NCI-H2029 (cell line): ENCODE measurements at regions not wholly inside any gene's neighbourhood (a gene's known extent, or its start where the extent isn't known, plus 50 kb on each side); places are given as distances from the start of the nearest gene placed in this dataset.
A peak's percentile ranks its signal among the peaks of the same experiment; 100 is the strongest.
"Not testable (repeated sequence)": the region's sequence is repeated elsewhere in the genome, so short reads cannot be mapped to it uniquely, and the experiment has no call there.

Experiments
- DNase-seq: peaks from one replicate; lab custom pipeline; 2025; lab: John Stamatoyannopoulos, UW

GRCh38 chr6:4655196-4656025 is 120.8 kb upstream of the CDYL start:
- no peak for DNase-seq

GRCh38 chr6:4653141-4653540 is 123.1 kb upstream of the CDYL start:
- no peak for DNase-seq

DNA sequence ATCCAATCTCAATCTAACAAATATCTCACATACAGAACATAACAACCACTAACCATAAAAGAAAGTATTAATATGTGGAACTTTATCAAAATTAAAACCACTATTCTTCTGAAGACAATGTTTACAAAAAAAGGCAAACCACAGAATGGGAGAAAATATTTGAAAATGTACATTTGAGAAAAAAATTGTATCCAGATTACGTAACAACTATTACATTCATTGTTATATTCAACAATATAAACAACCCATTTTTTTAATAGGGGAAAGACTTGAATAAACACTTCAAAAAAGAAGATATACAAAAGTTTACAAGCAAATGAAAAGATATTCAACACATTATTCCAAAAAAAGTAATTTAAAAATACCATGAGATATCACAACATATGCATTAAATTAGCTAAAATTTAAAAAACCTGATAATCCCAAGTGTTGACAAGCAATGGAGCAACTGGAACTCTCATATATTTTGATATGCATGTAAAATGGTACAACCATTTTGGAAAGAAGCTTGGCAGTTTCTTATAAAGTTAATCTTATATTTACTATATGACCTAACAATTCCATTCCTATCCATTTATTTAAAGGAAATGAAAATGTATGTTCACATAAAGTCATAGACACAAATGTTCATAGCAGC is 124.3 kb upstream of the CDYL start:
- DNase-seq: no peak

- DNase-seq: no peak
Measured at GRCh38 chr6:4649728-4650127, 126.5 kb upstream of the CDYL start.

GRCh38 chr6:4647414-4648365 is 128.5 kb upstream of the CDYL start:
- peak; percentile 88 for DNase-seq

DNA sequence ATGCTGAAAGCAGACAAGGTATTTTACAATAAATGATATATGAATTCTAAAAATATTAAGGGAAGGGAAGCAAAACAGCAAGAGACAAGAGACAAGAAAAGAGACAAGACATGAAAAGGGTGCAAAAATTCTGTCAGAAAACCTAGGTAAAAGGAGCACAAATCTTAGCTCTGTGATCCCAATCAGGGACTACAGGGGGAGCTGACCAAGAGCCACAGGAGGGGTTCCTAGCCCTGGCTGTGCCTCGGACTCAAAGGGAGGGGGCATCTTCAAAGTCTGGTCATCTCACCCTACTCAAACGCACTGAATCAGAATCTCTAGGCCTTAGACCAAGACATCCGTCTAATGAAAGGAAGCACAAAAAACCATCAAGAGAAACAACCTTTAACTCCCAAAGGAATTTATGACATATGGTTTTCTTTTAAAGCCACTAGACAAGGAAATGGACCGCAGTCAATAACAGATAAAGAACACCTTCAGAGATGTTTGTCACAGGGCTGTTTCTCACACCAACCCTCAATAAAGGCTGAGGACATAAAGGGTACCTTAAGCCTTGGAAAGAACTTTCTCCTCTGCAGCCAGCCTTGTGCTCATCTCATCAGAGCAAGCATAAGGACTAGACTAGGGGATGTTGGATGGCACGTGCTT is 130.4 kb upstream of the CDYL start:
- no peak for DNase-seq

DNA sequence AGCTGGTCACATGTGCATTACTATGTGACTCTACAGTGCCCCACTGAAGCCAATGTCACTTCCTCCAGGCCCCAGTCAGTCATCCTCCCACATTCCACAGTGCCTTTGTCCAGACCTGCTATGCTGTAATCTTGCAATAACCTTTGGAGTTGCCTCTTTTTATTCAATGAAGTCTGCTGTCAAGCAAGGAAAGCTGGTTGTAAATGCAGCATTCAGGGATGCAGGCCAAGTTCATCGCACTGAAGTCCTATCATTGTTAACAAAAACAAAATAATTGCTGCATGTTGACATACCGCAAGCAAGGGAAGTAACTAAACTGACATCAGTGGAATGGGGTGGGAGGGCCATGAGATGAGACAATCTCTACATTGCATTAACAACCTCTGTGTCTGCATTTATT is 131.2 kb upstream of the CDYL start:
- peak; percentile 34 for DNase-seq

DNA sequence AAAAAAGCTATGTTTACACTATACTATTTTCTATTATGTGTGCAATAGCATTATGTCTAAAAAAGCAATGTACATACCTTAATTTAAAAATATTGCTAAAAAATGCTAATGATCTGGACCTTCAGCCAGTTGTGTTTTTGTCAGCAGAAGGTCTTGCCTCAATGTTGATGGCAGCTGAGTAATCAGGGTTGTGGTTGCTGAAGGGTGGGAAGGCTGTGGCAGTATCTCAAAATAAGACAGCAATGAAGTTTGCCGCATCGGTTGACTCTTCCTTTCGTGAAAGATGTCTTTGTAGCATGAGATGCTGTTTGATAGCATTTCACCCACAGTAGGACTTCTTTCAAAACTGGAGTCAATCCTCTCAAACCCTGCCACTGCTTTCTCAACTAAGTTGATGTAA is 134.7 kb upstream of the CDYL start:
- no peak for DNase-seq

- DNase-seq: no peak
Measured at GRCh38 chr6:4640139-4640538, 136.1 kb upstream of the CDYL start.

GRCh38 chr6:4638641-4639040 is 137.6 kb upstream of the CDYL start:
- DNase-seq: no peak

DNA sequence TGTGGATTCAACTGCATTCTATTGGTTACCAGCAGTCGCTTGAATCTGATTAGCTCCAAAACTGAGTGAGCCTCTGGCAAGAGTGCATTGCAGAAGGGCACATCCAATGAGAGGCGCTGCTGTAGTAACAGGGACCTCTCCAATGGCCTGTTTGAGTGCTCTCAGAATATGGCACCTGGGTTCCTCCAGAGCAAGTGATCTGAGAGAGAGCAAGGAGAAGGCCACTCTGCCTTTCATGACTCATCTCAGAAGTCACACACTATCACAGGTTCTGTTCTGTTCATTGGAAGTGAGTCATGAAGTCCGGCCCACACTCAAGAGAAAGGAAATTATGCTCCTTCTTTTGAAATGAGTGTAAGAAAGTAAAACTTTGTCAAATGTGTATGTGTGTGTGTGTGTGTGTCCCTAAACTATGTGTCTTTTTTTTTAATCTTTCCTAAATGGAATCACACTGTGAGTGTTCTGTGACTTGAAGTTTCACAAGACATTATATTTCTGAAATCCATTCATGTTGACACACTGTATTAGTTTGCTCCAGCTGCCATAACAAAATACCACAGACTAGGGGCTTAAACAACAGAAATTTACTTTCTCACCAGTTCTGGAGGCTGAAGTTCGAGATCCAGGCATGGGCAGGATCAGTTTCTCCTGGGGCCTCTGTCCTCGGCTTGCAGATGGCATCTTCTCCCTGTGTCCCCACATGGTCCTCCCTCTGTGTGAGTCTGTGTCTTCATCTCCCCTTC is 138.3 kb upstream of the CDYL start:
- DNase-seq: no peak

GRCh38 chr6:4636881-4637224 is 139.4 kb upstream of the CDYL start:
- DNase-seq: peak; percentile 37

- no peak for DNase-seq
Measured at GRCh38 chr6:4636191-4636880, 139.9 kb upstream of the CDYL start.

GRCh38 chr6:4635666-4636065 is 140.5 kb upstream of the CDYL start:
- no peak for DNase-seq

GRCh38 chr6:4632421-4632820 is 143.8 kb upstream of the CDYL start:
- no peak for DNase-seq

DNA sequence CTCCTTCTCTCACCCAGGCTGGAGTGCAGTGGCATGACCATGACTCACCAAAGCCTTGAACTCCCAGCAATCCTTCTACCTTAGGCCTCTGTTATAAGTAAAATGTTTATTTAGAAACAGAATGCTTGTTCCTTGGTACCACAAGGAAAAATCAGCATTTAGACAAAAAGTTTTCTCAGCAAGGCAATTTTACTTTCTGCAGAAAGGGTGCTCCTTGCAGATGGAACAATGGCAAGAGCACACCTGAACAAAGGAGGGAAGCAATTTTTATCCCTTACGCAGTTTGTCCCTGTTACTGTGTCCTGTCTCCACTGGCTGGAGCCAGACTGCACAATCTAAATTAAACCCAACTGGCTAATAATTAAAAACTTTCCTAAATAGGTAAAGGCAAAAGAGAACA is 146.4 kb upstream of the CDYL start:
- DNase-seq: not testable (repeated sequence)

DNA sequence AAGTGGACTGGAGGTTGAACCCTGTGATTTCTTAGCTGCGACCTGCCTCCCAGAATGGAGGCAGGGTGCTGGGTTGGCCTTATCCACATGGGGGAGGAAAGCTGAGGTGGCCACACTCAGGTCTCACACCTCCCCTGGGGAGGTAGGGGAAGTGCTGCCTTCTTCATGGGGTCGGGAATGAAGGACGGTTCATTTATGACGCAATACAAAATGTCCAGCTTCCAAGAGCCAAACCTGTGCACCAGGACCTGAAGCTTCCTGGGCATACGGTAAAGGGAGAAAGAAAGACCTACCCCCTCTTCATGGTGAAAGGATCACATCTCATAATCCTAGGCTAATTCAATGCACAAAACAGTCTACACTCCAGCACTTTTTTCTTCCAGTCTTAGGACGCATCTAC is 150.6 kb upstream of the CDYL start:
- no peak for DNase-seq

DNA sequence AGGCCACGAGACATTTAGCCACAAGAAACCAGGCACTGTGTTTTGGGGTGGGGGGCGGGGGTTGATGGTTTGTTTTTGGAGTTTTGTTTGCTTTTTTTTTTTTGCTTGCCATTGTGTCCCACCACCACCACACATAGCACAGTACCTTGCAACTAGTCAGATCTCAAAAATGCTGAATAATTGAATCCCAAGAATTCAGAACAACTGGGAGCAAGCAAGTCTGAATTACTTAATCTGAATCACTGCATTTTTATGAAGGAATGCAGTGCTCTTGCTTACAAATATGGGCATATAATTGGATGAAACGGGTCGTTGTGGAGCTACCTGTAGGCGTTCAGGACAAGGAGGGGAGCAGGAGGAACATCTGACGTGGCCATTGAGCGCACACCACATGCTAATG is 151.5 kb upstream of the CDYL start:
- no peak for DNase-seq

DNA sequence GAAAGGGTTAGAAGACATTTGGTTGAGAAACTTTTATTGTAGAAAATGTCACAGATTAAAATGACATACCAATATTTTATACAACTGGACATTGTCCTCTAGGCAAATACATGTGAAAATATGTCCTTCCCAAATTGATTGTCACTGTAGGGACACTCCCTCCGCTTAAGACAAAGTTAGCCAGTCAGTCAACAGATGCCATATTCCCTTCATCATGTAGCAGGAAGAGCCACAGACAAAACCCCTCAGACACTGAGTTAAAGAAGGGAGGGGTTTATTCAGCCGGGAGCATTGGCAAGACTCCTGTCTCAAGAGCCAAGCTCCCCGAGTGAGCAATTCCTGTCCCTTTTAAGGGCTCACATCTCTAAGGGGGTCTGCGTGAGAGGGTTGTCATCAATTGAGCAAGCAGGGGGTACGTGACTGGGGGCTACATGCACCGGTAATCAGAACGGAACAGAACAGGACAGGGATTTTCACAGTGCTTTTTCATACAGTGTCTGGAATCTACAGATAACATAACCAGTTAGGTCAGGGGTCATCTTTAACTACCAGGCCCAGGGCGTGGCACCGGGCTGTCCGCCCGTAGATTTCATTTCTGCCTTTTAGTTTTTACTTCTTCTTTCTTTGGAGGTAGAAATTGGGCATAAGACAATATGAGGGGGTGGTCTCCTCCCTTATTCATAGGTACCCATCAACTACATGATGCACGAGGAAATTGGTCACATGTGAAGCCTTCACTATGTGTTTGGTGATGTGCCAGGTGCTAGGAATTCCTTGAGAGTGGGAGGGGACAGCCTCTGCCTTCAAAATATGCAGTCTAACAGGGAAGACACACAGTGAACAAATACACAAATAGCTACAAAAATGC is 155.7 kb upstream of the CDYL start:
- no peak for DNase-seq

DNA sequence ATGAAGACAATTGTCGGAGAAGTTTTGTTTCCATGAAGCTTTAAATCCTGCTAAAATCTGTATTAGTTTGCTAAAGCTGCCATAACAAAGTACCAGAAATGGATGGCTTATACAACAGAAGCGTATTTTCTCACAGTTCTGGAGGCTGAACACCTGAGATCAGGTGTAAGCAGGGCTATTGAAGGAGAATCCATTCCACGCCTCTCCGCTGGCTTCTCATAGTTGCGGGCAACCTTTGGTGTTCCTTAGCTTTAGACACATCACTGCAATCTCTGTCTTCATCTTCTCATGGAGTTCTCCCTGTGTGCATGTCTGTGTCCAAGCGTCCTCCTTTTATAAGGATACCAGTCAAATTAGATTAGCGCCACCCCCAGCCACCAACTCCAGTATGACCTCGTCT is 159.9 kb upstream of the CDYL start:
- DNase-seq: no peak
